HepG2 (cell line): ENCODE measurements at regions not wholly inside any gene's neighbourhood (a gene's known extent, or its start where the extent isn't known, plus 50 kb on each side); places are given as distances from the start of the nearest gene placed in this dataset.

Experiments
- ATAC-seq: fragments of 200-7000 bp; cut with Tn5 transposase; 3 replicates; pipeline ENCODE4 v1.9.1; 2020; ENCODE audit warnings: mild to moderate bottlenecking, moderate library complexity
- BruUV-seq: library from RNA; stranded (reverse); fragments of 400-500 nt; replicated peaks from 2 replicates; lab custom pipeline; 2021; lab: Mats Ljungman, UMichigan
- CTCF ChIA-PET: fragments of 300-600 bp; formaldehyde crosslinking; extraction: SDS; loops from one replicate; lab custom pipeline; 2021; ENCODE audit warnings: low total read pairs, inconsistent platforms, low intra/inter-chr PET ratio; lab: Yijun Ruan, JAX
- POLR2A ChIA-PET: fragments of 350-600 bp; sonication (Branson Sonifier 250); formaldehyde crosslinking; loops from one replicate; lab custom pipeline; 2020; ENCODE audit warnings: antibody characterized with exemption, inconsistent platforms; lab: Yijun Ruan, JAX
- DNase-seq: peaks from one replicate; pipeline ENCODE4 v3.0.0-alpha.2; 2015; ENCODE audit warnings: low spot score
- FAIRE-seq: peaks from 3 replicates; lab custom pipeline; 2011; peaks lifted over from hg19 to GRCh38; lab: Jason Lieb, UNC
- H2AFZ ChIP-seq: one replicate; pipeline ENCODE4 v1.6.1; 2011; ENCODE audit warnings: low read length, inconsistent platforms
- H3K27ac ChIP-seq: fragments of 300-600 bp; 3 replicates; pipeline ENCODE4 v1.8.0; 2011; ENCODE audit warnings: mixed run types, mild to moderate bottlenecking, mixed read lengths, low read length, inconsistent platforms; ENCODE audit not compliant: insufficient read depth; ENCODE audit errors: extremely low read length
- H3K27me3 ChIP-seq, 2 experiments: fragments of 200-600 bp in 1 of 2; 2 replicates in 1 of 2; 3 replicates in 1 of 2; pipeline versions ENCODE4 v1.6.0 to v1.8.0; 2011; ENCODE audit warnings: low read length in 2 of 2, mild to moderate bottlenecking in 2 of 2, moderate library complexity in 2 of 2, inconsistent platforms in 1 of 2; ENCODE audit not compliant: insufficient read depth in 2 of 2, control insufficient read depth in 1 of 2
- H3K36me3 ChIP-seq, 2 experiments: fragments of 200-600 bp in 1 of 2; replicated peaks in 1 of 2; 2 replicates in 1 of 2; 3 replicates in 1 of 2; pipeline versions ENCODE4 v1.5.1 to v1.8.0; 2011; ENCODE audit warnings: low read length in 2 of 2, inconsistent platforms in 1 of 2; ENCODE audit not compliant: insufficient read depth in 2 of 2, control insufficient read depth in 1 of 2
- H3K4me1 ChIP-seq: 2 replicates; pipeline ENCODE4 v1.5.1; 2012; ENCODE audit warnings: low read length, inconsistent platforms; ENCODE audit not compliant: insufficient read depth
- H3K4me2 ChIP-seq: 2 replicates; pipeline ENCODE4 v1.6.0; 2011; ENCODE audit warnings: low read depth, low read length, inconsistent platforms
- H3K4me3 ChIP-seq, 3 experiments: fragments of 200-600 bp in 1 of 3; sonication (generic), shearing (Covaris generic) in 1 of 3; replicated peaks in 1 of 3; 2 replicates each; pipeline ENCODE4 v1.5.1; 2011 to 2016; ENCODE audit warnings: low read length in 3 of 3, inconsistent platforms in 2 of 3, low read depth in 2 of 3, mild to moderate bottlenecking in 2 of 3, control low read depth in 1 of 3, mixed read lengths in 1 of 3; ENCODE audit not compliant: insufficient read depth in 1 of 3
- H3K79me2 ChIP-seq: one replicate; pipeline ENCODE4 v1.6.1; 2011; ENCODE audit warnings: low read length, inconsistent platforms; ENCODE audit not compliant: insufficient read depth
- H3K9ac ChIP-seq: 2 replicates; pipeline ENCODE4 v1.6.0; 2011; ENCODE audit warnings: mild to moderate bottlenecking, low read depth, low read length, inconsistent platforms; ENCODE audit not compliant: insufficient read depth
- H3K9me3 ChIP-seq: 2 replicates; pipeline ENCODE4 v1.5.1; 2012; ENCODE audit warnings: mild to moderate bottlenecking, low read length
- H4K20me1 ChIP-seq: 2 replicates; pipeline ENCODE4 v1.6.0; 2011; ENCODE audit warnings: inconsistent platforms, mild to moderate bottlenecking, low read length, moderate library complexity; ENCODE audit not compliant: insufficient read depth
- BRD4 ChIP-seq: sonication (generic); formaldehyde crosslinking; IDR thresholded peaks from 2 replicates; pipeline ENCODE4 v1.4.0; 2020; ENCODE audit warnings: missing genetic modification reagents
- FOXA1 ChIP-seq, 2 experiments: fragments of 450-650 bp in 1 of 2; sonication (generic) in 1 of 2; formaldehyde crosslinking in 1 of 2; IDR thresholded peaks; 2 replicates each; pipeline versions ENCODE4 v1.4.0 to v1.6.1; 2016 to 2020; ENCODE audit warnings: missing genetic modification reagents in 1 of 2
- FOXP4 ChIP-seq: sonication (generic); formaldehyde crosslinking; IDR thresholded peaks from 2 replicates; pipeline ENCODE4 v1.4.0; 2020; ENCODE audit warnings: missing genetic modification reagents
- NFE2 ChIP-seq: sonication (generic); formaldehyde crosslinking; IDR thresholded peaks from 2 replicates; pipeline ENCODE4 v1.4.0; 2020; ENCODE audit warnings: missing genetic modification reagents
- NFYB ChIP-seq: sonication (generic); formaldehyde crosslinking; IDR thresholded peaks from 2 replicates; pipeline ENCODE4 v1.4.0; 2020; ENCODE audit warnings: missing genetic modification reagents
- RXRB ChIP-seq: IDR thresholded peaks from 2 replicates; pipeline ENCODE4 v1.6.1; 2016; ENCODE audit warnings: borderline replicate concordance, missing genetic modification reagents, missing compliant biosample characterization
- SP5 ChIP-seq: IDR thresholded peaks from 2 replicates; pipeline ENCODE4 v1.6.1; 2016; ENCODE audit warnings: low read depth, borderline replicate concordance
- SPEN ChIP-seq: sonication (generic); formaldehyde crosslinking; IDR thresholded peaks from 2 replicates; pipeline ENCODE4 v1.5.1; 2020; ENCODE audit warnings: low read depth, mild to moderate bottlenecking, missing genetic modification reagents
- THYN1 ChIP-seq: sonication (generic); formaldehyde crosslinking; IDR thresholded peaks from 2 replicates; pipeline ENCODE4 v1.8.1; 2023; ENCODE audit warnings: low read depth, mild to moderate bottlenecking, moderate library complexity, missing genetic modification reagents, borderline replicate concordance
- TOPORS ChIP-seq: sonication (generic); formaldehyde crosslinking; IDR thresholded peaks from 2 replicates; pipeline ENCODE4 v1.8.0; 2023; ENCODE audit warnings: mild to moderate bottlenecking, missing genetic modification reagents
- ZFP1 ChIP-seq: IDR thresholded peaks from 2 replicates; pipeline ENCODE4 v1.6.1; 2016
- ZNF180 ChIP-seq: sonication (generic); formaldehyde crosslinking; IDR thresholded peaks from 2 replicates; pipeline ENCODE4 v1.4.0; 2020; ENCODE audit warnings: low read depth, missing genetic modification reagents, borderline replicate concordance
- ZNF34 ChIP-seq: sonication (generic); formaldehyde crosslinking; IDR thresholded peaks from 2 replicates; pipeline ENCODE4 v1.4.0; 2020; ENCODE audit warnings: mild to moderate bottlenecking, missing genetic modification reagents, borderline replicate concordance
- ZNF547 ChIP-seq: sonication (generic); formaldehyde crosslinking; IDR thresholded peaks from 2 replicates; pipeline ENCODE4 v1.5.1; 2020; ENCODE audit warnings: mild to moderate bottlenecking, missing genetic modification reagents
- ZNF619 ChIP-seq: sonication (generic); formaldehyde crosslinking; IDR thresholded peaks from 2 replicates; pipeline ENCODE4 v1.4.0; 2020; ENCODE audit warnings: mild to moderate bottlenecking, missing genetic modification reagents
- ZNF704 ChIP-seq: sonication (generic); formaldehyde crosslinking; IDR thresholded peaks from 2 replicates; pipeline ENCODE4 v1.8.1; 2023; ENCODE audit warnings: mild to moderate bottlenecking, inconsistent platforms, moderate library complexity, missing genetic modification reagents, borderline replicate concordance
- WGBS: methylation state at CpG from one replicate; pipeline ENCODE4 v1.1.6; 2017; ENCODE audit warnings: low lambda C conversion rate; 5-methylcytosine and 5-hydroxymethylcytosine counted together
- in situ Hi-C: cut with HindIII; loops from 2 replicates; pipeline ENCODE4 v1.10.0; 2017; ENCODE audit warnings: low pct_unique_long_range_greater_than_20kb; ENCODE audit not compliant: extremely low pct_ligation_motif_present
- intact Hi-C: fragments of 100-400 bp; cut with micrococcal nuclease; formaldehyde crosslinking; loops from one replicate; pipeline ENCODE4 v1.10.0; 2022; ENCODE audit not compliant: unreplicated experiment

GRCh38 chr10:25815236-25815635 lies 118.8 kb upstream of the MYO3A start:
- POLR2A ChIA-PET: no interaction called here
- no peak for TF ChIP-seq RXRB (CRISPR knock-in tag)
- TF ChIP-seq ZNF619 (CRISPR knock-in tag): no peak
- no peak for TF ChIP-seq NFYB (CRISPR knock-in tag)
- no peak for TF ChIP-seq SP5 (CRISPR knock-in tag)
- TF ChIP-seq ZNF34 (CRISPR knock-in tag): no peak
- no peak for TF ChIP-seq ZFP1
- no peak for TF ChIP-seq FOXP4 (CRISPR knock-in tag)
- TF ChIP-seq NFE2 (CRISPR knock-in tag): no peak
- TF ChIP-seq THYN1 (CRISPR knock-in tag): no peak
- TF ChIP-seq ZNF704: no peak
- no peak for TF ChIP-seq FOXA1 (IDR thresholded peaks at IDR 0.05)
- TF ChIP-seq FOXA1 (CRISPR knock-in tag; IDR thresholded peaks at IDR 0.05): no peak
- no peak for TF ChIP-seq TOPORS (CRISPR knock-in tag)
- TF ChIP-seq ZNF547 (CRISPR knock-in tag): no peak
- TF ChIP-seq BRD4 (CRISPR knock-in tag): no peak
- no peak for TF ChIP-seq SPEN (CRISPR knock-in tag)
- TF ChIP-seq ZNF180: no peak
- in situ Hi-C loops: no loop called here
- ATAC-seq (no peak), DNase-seq (no peak), FAIRE-seq (no peak)
- H2AFZ ChIP-seq: no peak overlapping the region
- no peak overlapping the region for H3K4me3 ChIP-seq
- CTCF ChIA-PET: no interaction called here
- no peak overlapping the region for H3K9ac ChIP-seq
- WGBS: 0% methylated on average over 1 of the region's 1 CpG
- H3K4me2 ChIP-seq: no peak overlapping the region
- H3K9me3 ChIP-seq: no peaks in the 10 kb centered on the region
- H3K4me1 ChIP-seq: no peaks in the 10 kb centered on the region
- no peaks in the 10 kb centered on the region for H3K36me3 ChIP-seq
- intact Hi-C loops: no loop called here
- H3K27me3 ChIP-seq: peaks cover 0 to 3% of the 10 kb centered on the region in 2 experiments; a peak in 2 of 5 replicates
- no peaks in the 10 kb centered on the region for H4K20me1 ChIP-seq
- no peaks in the 10 kb centered on the region for H3K79me2 ChIP-seq
- no TSS peak for BruUV-seq
- no peak overlapping the region for H3K27ac ChIP-seq
